ENCODE measurements at regions not wholly inside any gene's neighbourhood (a gene's known extent, or its start where the extent isn't known, plus 50 kb on each side); places are given as distances from the start of the nearest gene placed in this dataset.

- no peak for DNase-seq (ENCODE audit: low spot score)
These were observed 550.8 kb upstream of the SLITRK1 start for GRCh38 chr13:84433024-84433423.

GRCh38 chr13:84431646-84432045 is 549.4 kb upstream of the SLITRK1 start:
- no peak for DNase-seq (ENCODE audit: low spot score)

DNA sequence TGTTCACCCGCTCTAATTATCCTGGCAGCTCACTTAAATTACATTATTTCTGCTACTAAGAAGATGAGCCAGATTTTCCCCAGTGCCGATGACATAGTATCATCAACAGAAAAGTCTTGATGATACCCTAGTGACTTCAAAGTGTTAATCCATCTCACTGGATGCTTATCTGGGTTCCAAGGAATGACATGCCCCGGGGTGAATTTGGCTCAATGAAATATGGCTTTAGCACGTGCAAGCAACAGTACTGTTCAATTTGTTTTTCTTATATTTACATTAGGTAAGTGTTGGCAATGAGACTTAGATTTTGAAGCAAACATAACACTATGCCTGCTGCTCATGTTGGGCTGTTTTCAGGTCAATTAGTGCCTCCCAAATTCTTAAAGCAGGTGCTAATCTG is 548.2 kb upstream of the SLITRK1 start:
- DNase-seq (ENCODE audit: low spot score), result no peak

- DNase-seq (ENCODE audit: low spot score), result no peak
These were observed 547.7 kb upstream of the SLITRK1 start for GRCh38 chr13:84430015-84430414.

GRCh38 chr13:84418041-84418440 is 535.8 kb upstream of the SLITRK1 start:
- no peak for DNase-seq (ENCODE audit: low spot score)

- DNase-seq (ENCODE audit: low spot score), result no peak
These were observed 535.1 kb upstream of the SLITRK1 start for GRCh38 chr13:84417416-84417815.

- no peak for DNase-seq (ENCODE audit: low spot score)
These were observed 530.7 kb upstream of the SLITRK1 start for GRCh38 chr13:84413016-84413415.

GRCh38 chr13:84405286-84405685 is 523.0 kb upstream of the SLITRK1 start:
- no peak for DNase-seq (ENCODE audit: low spot score)

DNA sequence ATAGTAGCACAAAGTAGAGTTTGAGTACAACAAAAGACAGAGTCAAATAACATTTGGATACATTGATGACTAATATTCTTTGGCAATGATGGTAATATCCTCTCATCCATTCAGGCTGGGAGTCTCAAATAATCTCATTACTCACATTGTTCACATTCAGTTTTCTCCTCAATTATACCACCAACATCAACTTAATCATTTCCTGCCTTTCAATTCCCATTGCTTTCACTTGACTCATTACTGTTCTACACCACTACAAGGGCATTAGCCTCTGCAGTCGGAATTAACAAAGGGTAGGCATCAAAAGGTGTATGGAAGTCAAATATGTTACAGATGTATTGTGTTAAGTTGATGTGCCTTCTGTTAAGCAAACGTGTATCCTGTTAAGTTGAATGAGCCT is 518.4 kb upstream of the SLITRK1 start:
- DNase-seq (ENCODE audit: low spot score), result no peak

DNA sequence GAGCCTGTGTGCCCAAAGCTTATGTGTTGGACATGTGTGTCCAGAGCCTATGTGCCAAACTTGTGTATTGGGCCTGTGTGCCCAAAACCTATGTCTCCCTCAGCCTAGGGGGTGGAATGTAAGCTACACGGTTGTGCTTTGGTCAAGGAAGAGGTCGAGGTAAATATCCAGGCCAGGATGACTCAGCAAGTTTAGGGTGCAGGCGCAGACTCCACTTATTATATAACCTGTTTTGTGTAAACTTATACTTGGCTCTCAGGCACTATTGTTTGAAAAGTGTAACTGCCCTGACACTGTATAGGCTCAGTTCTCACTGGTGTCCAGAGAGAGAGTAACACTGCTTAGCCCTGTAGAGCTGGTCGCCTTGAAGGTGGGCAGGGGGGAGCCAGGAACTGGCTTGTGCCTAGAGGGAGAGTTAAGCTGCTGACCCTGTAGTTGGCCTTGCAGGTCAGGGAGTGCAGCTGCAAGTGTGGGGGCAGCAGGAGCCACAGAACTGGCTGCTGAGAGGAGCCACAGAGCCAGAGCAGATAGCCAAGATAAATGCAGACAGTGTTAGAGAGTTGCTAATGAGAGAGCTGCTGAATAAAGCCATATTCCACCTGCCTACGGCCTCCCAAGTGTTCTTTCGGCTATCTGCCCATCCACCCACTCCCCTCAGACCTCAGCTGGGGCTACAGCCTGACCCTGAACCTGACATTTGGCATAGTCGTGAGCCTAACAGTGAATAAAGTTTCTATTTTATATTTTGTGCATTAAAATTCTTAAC is 517.2 kb upstream of the SLITRK1 start:
- DNase-seq (ENCODE audit: low spot score), result no peak

GRCh38 chr13:84393981-84394625 is 511.8 kb upstream of the SLITRK1 start:
- DNase-seq (ENCODE audit: low spot score), result no peak

DNA sequence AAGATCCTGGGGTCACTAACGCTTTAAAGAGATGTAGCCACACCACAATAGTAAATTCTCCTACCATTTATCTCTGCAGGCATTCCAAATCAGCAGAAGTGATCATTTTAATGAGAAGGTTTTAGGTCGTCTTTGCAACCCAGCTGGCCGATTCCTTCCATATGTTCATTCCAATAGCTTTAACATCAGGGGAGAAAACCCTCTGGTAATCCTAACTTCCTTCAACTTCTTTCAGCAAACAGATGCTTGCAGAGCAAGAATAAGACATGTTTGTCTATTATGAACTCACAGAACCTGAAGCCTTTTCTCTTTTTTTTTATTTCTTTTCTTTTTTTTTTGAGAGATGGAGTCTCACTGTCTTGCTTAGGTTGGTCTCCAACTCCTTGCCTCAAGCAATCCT is 498.6 kb upstream of the SLITRK1 start:
- DNase-seq (ENCODE audit: low spot score), result no peak

DNA sequence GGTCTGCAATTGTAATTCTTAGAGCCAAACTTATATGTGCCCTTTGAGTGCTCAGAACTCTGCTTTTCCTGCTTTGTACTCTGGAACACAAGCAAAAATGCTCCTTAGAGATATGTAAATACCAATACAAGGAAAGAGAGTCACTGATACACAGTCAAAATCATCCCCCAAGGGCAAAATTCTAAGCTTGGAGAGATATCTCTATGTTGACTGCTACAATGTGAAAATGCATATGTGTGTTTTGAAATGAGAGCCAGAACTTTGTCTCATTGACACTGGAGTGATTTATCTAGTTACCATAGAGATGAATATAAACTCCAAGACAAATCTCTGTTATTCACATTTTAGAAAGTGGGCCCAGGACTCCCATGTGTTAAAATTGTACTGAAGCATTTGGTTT is 494.8 kb upstream of the SLITRK1 start:
- DNase-seq (ENCODE audit: low spot score), result no peak

- no peak for DNase-seq (ENCODE audit: low spot score)
These were observed 484.2 kb upstream of the SLITRK1 start for GRCh38 chr13:84366506-84366905.

DNA sequence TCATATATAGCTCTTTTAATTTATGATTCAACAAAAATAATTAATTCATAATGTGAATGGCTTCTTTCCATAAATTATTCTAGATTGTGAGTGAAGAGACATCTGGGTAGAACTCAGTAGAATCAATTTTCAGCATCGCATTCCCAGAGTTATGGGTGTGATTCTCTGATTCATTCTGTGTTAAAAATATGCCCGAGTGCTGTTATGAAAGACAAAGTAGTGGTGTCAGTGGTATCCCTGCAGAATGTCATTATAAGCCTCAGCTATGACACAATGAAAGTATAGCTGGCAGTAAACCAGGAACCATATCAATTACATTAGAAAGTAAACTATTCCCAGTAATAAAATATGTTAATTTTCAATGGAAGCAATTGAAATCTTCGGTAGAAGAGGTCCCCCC is 480.5 kb upstream of the SLITRK1 start:
- no peak for DNase-seq (ENCODE audit: low spot score)

DNA sequence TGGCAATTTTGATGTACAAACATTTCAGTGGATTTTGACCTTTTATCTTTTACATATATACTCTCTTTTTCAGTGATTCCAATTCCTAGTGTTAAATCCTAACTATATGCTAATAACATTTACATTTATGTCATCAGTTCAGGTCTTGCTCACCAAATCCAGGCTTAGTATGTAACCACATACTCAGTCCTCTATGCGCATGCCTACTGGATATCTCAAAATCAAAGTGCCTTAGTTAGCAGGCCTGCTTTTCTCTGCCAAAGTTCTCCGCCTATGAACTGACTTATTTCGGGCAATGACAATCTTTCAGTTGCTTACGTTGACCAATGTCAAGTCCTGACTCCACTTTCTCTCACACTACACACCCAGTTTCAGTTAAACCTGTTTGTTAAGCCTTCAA is 478.5 kb upstream of the SLITRK1 start:
- no peak for DNase-seq (ENCODE audit: low spot score)

GRCh38 chr13:84358601-84359000 is 476.3 kb upstream of the SLITRK1 start:
- DNase-seq (ENCODE audit: low spot score), result no peak

DNA sequence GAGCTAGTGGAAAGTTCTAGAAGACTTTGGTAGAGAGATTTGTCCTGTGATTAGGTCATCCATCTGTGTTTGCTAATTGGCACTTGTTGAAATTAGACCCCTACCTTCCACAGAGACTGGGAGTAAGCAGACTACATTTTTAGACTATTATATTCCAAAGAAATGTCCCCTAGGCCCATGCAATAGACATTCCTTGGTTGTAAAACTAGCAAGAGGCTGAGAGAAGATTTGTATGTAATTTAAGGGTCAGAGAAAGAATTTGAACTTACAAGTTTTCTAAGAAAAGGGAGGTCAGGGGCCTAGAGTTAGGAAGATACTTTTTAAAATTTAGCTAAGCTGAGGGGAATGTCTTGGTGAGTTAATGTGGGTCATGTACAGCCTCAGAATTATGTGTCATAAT is 470.7 kb upstream of the SLITRK1 start:
- DNase-seq (ENCODE audit: low spot score), result no peak

- DNase-seq (ENCODE audit: low spot score), result no peak
These were observed 457.2 kb upstream of the SLITRK1 start for GRCh38 chr13:84339456-84339855.

- DNase-seq (ENCODE audit: low spot score), result no peak
These were observed 450.1 kb upstream of the SLITRK1 start for GRCh38 chr13:84332346-84332745.

GRCh38 chr13:84315527-84315926 is 433.3 kb upstream of the SLITRK1 start:
- no peak for DNase-seq (ENCODE audit: low spot score)

DNA sequence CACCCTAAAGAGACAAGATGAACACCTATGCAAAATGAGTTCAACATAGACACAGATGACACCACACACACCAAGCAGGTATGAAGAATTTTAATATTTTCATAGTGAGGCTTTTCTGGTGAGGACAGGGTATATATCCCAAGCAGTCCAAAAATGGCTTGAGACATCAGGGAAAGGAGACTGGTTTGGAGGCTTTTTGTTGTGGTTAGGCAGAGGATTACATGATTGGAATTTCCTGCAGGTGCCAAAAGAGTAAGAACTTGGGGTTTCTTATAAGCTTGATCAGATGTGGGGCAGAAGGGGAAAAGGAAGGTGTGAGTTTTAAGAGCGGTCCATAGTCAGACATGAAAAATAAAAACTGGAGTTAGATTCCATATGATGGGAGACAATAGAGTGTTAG is 420.8 kb upstream of the SLITRK1 start:
- DNase-seq (ENCODE audit: low spot score), result no peak

GRCh38 chr13:84297251-84297650 is 415.0 kb upstream of the SLITRK1 start:
- no peak for DNase-seq (ENCODE audit: low spot score)

DNA sequence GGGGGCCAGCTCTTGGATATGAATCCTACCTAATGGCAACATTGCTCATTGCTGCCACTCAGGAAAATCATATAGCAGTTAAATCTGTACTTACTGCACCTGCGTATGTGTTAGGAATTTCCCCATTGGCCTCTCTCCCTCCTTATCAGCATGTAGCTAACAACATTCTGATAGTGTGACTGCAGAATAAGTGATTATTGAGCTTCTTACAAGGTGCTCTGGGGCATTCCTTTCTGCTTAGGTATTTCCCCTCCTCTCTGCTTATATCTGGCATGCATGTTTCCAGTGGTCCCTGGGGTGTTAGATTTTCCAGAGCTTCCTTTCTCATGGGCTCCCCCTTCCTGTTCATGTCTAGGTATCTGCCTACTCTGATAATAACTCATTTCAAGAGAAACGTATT is 414.1 kb upstream of the SLITRK1 start:
- DNase-seq (ENCODE audit: low spot score), result no peak

Data from CD4-positive, alpha-beta T cell treated with Interleukin-2 at 100 ng/mL for 4 hours (primary cell).